CD4-positive, alpha-beta T cell (primary cell): ENCODE measurements at regions not wholly inside any gene's neighbourhood (a gene's known extent, or its start where the extent isn't known, plus 50 kb on each side); places are given as distances from the start of the nearest gene placed in this dataset.

Experiments
- ATAC-seq: fragments of 200-7000 bp; cut with Tn5 transposase; one replicate; pipeline ENCODE4 v1.10.0; 2022; ENCODE audit warnings: mild to moderate bottlenecking; ENCODE audit not compliant: poor library complexity
- CTCF ChIA-PET: fragments of 350-600 bp; sonication (Branson Sonifier 250); formaldehyde crosslinking; loops from one replicate; lab custom pipeline; 2021; ENCODE audit warnings: antibody characterized with exemption, inconsistent platforms; lab: Charles Lee
- POLR2A ChIA-PET: fragments of 350-600 bp; sonication (Branson Sonifier 250); formaldehyde crosslinking; loops from one replicate; lab custom pipeline; 2021; ENCODE audit warnings: antibody characterized with exemption, inconsistent platforms; lab: Charles Lee
- DNase-seq, 14 experiments: peaks; one replicate each; pipeline ENCODE4 v3.0.0-alpha.2; 2013 to 2020; ENCODE audit warnings: mixed read lengths in 2 of 14
- H3K27ac ChIP-seq, 2 donors: one replicate each; pipeline versions ENCODE4 v1.5.1 to v1.7.0; 2013; ENCODE audit warnings: low read length in 2 of 2, low read depth in 1 of 2, mild to moderate bottlenecking in 1 of 2
- H3K27me3 ChIP-seq, 2 experiments: 1 replicate in 1 of 2; 2 replicates in 1 of 2; pipeline versions ENCODE4 v1.6.1 to v1.7.0; 2013; ENCODE audit warnings: low read length in 2 of 2, control low read depth in 1 of 2, mild to moderate bottlenecking in 1 of 2, moderate library complexity in 1 of 2; ENCODE audit not compliant: insufficient read depth in 2 of 2, control insufficient read depth in 1 of 2
- H3K36me3 ChIP-seq: one replicate; pipeline ENCODE4 v1.6.1; 2013; ENCODE audit warnings: low read length, control low read depth; ENCODE audit not compliant: insufficient read depth
- H3K4me1 ChIP-seq: one replicate; pipeline ENCODE4 v1.6.1; 2013; ENCODE audit warnings: low read length, control low read depth; ENCODE audit not compliant: insufficient read depth
- H3K4me3 ChIP-seq: one replicate; pipeline ENCODE4 v1.5.1; 2013; ENCODE audit warnings: mild to moderate bottlenecking, low read length, moderate library complexity
- H3K9me3 ChIP-seq, 2 experiments: 1 replicate in 1 of 2; 2 replicates in 1 of 2; pipeline versions ENCODE4 v1.6.1 to v1.7.0; 2013; ENCODE audit warnings: low read length in 2 of 2, mild to moderate bottlenecking in 2 of 2, control low read depth in 1 of 2, moderate library complexity in 1 of 2; ENCODE audit not compliant: control insufficient read depth in 1 of 2, insufficient read depth in 1 of 2
- H3K27ac Mint-ChIP-seq: one replicate; pipeline ENCODE4 v1.8.0; 2020; ENCODE audit warnings: mixed read lengths
- H3K27me3 Mint-ChIP-seq: one replicate; pipeline ENCODE4 v1.8.0; 2021; ENCODE audit warnings: mixed read lengths
- H3K36me3 Mint-ChIP-seq: one replicate; pipeline ENCODE4 v1.8.0; 2021; ENCODE audit warnings: low read depth, mixed read lengths
- H3K4me1 Mint-ChIP-seq: one replicate; pipeline ENCODE4 v1.8.0; 2021; ENCODE audit warnings: low read depth, mixed read lengths
- H3K4me3 Mint-ChIP-seq: one replicate; pipeline ENCODE4 v1.8.0; 2020; ENCODE audit warnings: mild to moderate bottlenecking, mixed read lengths
- H3K9me3 Mint-ChIP-seq: one replicate; pipeline ENCODE4 v1.8.0; 2020; ENCODE audit warnings: mixed read lengths
- CTCF ChIP-seq: fragments of 200-600 bp; IDR thresholded peaks from one replicate; pipeline ENCODE4 v1.8.0; 2022; ENCODE audit warnings: antibody characterized with exemption, mild to moderate bottlenecking
- intact Hi-C, 2 experiments: fragments of 100-400 bp; cut with DNase I in 1 of 2; cut with micrococcal nuclease in 1 of 2; formaldehyde crosslinking; loops; one replicate each; pipeline versions ENCODE4 v1.15.1 to v1.9.0; 2023 to 2025; cut with DNase I, micrococcal nuclease

GRCh38 chr2:217396586-217396985 is 536.7 kb upstream of the TNP1 start:
- no peak overlapping the region for H3K27ac ChIP-seq
- ATAC-seq (no peak), DNase-seq (no peak)
- H3K9me3 ChIP-seq, result peaks cover 0 to 5% of the 10 kb centered on the region in 2 experiments
- H3K4me1 ChIP-seq, result peaks cover 9% of the 10 kb centered on the region
- TF ChIP-seq CTCF, result no peak
- intact Hi-C loops, result no loop called here
- ChIA-PET CTCF (no interaction called here), POLR2A (no interaction called here)
- H3K36me3 Mint-ChIP-seq, result no peaks in the 10 kb centered on the region
- no peak overlapping the region for H3K27ac Mint-ChIP-seq
- no peaks in the 10 kb centered on the region for H3K27me3 Mint-ChIP-seq
- H3K4me3 ChIP-seq, result no peak overlapping the region
- peaks cover 36% of the 10 kb centered on the region for H3K4me1 Mint-ChIP-seq
- peaks cover 2% of the 10 kb centered on the region for H3K9me3 Mint-ChIP-seq
- H3K4me3 Mint-ChIP-seq, result no peak overlapping the region
- no peaks in the 10 kb centered on the region for H3K36me3 ChIP-seq
- no peaks in the 10 kb centered on the region for H3K27me3 ChIP-seq

GRCh38 chr2:217396165-217396564 is 536.3 kb upstream of the TNP1 start:
- no peak for DNase-seq
- H3K27me3 Mint-ChIP-seq, result no peaks in the 10 kb centered on the region
- Histone ChIP-seq H3K4me1 (peaks cover 9% of the 10 kb centered on the region), H3K27ac (no peak overlapping the region), H3K9me3 (peaks cover 0 to 5% of the 10 kb centered on the region in 2 experiments), H3K36me3 (no peaks in the 10 kb centered on the region), H3K27me3 (no peaks in the 10 kb centered on the region), H3K4me3 (no peak overlapping the region)
- peaks cover 2% of the 10 kb centered on the region for H3K9me3 Mint-ChIP-seq
- TF ChIP-seq CTCF, result no peak
- intact Hi-C loops, result no loop called here
- CTCF ChIA-PET, result no interaction called here
- H3K27ac Mint-ChIP-seq, result no peak overlapping the region
- no peak overlapping the region for H3K4me3 Mint-ChIP-seq
- POLR2A ChIA-PET, result no interaction called here
- no peak for ATAC-seq
- H3K36me3 Mint-ChIP-seq, result no peaks in the 10 kb centered on the region
- peaks cover 33% of the 10 kb centered on the region for H3K4me1 Mint-ChIP-seq

GRCh38 chr2:217394510-217395351 is 534.9 kb upstream of the TNP1 start:
- intact Hi-C loops, result no loop called here
- ChIA-PET CTCF (no interaction called here), POLR2A (no interaction called here)
- Mint-ChIP-seq H3K4me1 (peaks cover 22% of the 10 kb centered on the region), H3K9me3 (peaks cover 4% of the 10 kb centered on the region), H3K27me3 (no peaks in the 10 kb centered on the region), H3K36me3 (no peaks in the 10 kb centered on the region), H3K27ac (no peak overlapping the region), H3K4me3 (no peak overlapping the region)
- no peak overlapping the region for H3K4me3 ChIP-seq
- no peaks in the 10 kb centered on the region for H3K36me3 ChIP-seq
- H3K4me1 ChIP-seq, result peaks cover 9% of the 10 kb centered on the region
- H3K27me3 ChIP-seq, result no peaks in the 10 kb centered on the region
- peaks cover 0 to 10% of the 10 kb centered on the region in 2 experiments for H3K9me3 ChIP-seq
- ATAC-seq (no peak), DNase-seq (no peak)
- no peak for TF ChIP-seq CTCF
- H3K27ac ChIP-seq, result no peak overlapping the region
